K562 (cell line): ENCODE measurements at regions not wholly inside any gene's neighbourhood (a gene's known extent, or its start where the extent isn't known, plus 50 kb on each side); places are given as distances from the start of the nearest gene placed in this dataset.

Experiments
- ATAC-seq: fragments of 200-7000 bp; cut with Tn5 transposase; 3 replicates; pipeline ENCODE4 v1.9.1; 2020; ENCODE audit warnings: moderate library complexity
- BruUV-seq: library from RNA; stranded (reverse); fragments of 400-500 nt; replicated peaks from 2 replicates; lab custom pipeline; 2021; lab: Mats Ljungman, UMichigan
- CTCF ChIA-PET: fragments of 300-600 bp; formaldehyde crosslinking; extraction: SDS; loops from one replicate; lab custom pipeline; 2021; ENCODE audit warnings: low intra/inter-chr PET ratio; lab: Yijun Ruan, JAX
- POLR2A ChIA-PET: fragments of 300-600, 350-650 bp; sonication (Branson Sonifier 250); formaldehyde crosslinking; extraction: SDS; loops from one replicate; lab custom pipeline; 2021; ENCODE audit warnings: antibody characterized with exemption, inconsistent platforms; lab: Yijun Ruan, JAX
- DNase-seq, 4 experiments: peaks; one replicate each; pipeline versions ENCODE4 v3.0.0 to v3.0.0-alpha.2; 2011 to 2018; ENCODE audit warnings: low spot score in 3 of 4, mixed read lengths in 3 of 4; ENCODE audit errors: extremely low read depth in 1 of 4
- FAIRE-seq: peaks from 2 replicates; lab custom pipeline; 2011; peaks lifted over from hg19 to GRCh38; lab: Jason Lieb, UNC
- H2AFZ ChIP-seq: 2 replicates; pipeline ENCODE4 v1.6.0; 2011; ENCODE audit warnings: low read depth, low read length, control low read depth, inconsistent platforms
- H3K27ac ChIP-seq: fragments of 200-600 bp; 3 replicates; pipeline ENCODE4 v1.8.0; 2011; ENCODE audit warnings: low read depth, mild to moderate bottlenecking, control low read depth, inconsistent platforms, low read length, moderate library complexity, mixed read lengths; ENCODE audit errors: extremely low read depth
- H3K27me3 ChIP-seq, 2 experiments: fragments of 300-600 bp in 1 of 2; 2 replicates in 1 of 2; 3 replicates in 1 of 2; pipeline versions ENCODE4 v1.6.0 to v1.8.0; 2011; ENCODE audit warnings: inconsistent platforms in 2 of 2, low read length in 2 of 2, mild to moderate bottlenecking in 1 of 2, mixed read lengths in 1 of 2, moderate library complexity in 1 of 2; ENCODE audit not compliant: control insufficient read depth in 2 of 2, insufficient read depth in 2 of 2
- H3K36me3 ChIP-seq: fragments of 300-600 bp; 3 replicates; pipeline ENCODE4 v1.8.0; 2011; ENCODE audit warnings: mild to moderate bottlenecking, low read length, inconsistent platforms; ENCODE audit not compliant: control insufficient read depth, insufficient read depth
- H3K4me1 ChIP-seq, 2 experiments: fragments of 200-600 bp in 1 of 2; replicated peaks in 1 of 2; 2 replicates in 1 of 2; 3 replicates in 1 of 2; pipeline versions ENCODE4 v1.5.1 to v1.8.0; 2011; ENCODE audit warnings: inconsistent platforms in 2 of 2, low read length in 2 of 2, mild to moderate bottlenecking in 1 of 2, mixed read lengths in 1 of 2, moderate library complexity in 1 of 2; ENCODE audit not compliant: control insufficient read depth in 2 of 2, insufficient read depth in 2 of 2
- H3K4me2 ChIP-seq: 2 replicates; pipeline ENCODE4 v1.6.1; 2011; ENCODE audit warnings: low read length, control low read depth, inconsistent platforms, mixed read lengths; ENCODE audit not compliant: insufficient read depth
- H3K4me3 ChIP-seq: fragments of 200-600 bp; sonication (generic), shearing (Covaris generic); 2 replicates; pipeline ENCODE4 v1.5.1; 2016; ENCODE audit warnings: control low read depth, inconsistent platforms
- H3K79me2 ChIP-seq: fragments of 200-600 bp; 3 replicates; pipeline ENCODE4 v1.8.0; 2011; ENCODE audit warnings: low read length, inconsistent platforms; ENCODE audit not compliant: control insufficient read depth, insufficient read depth
- H3K9ac ChIP-seq, 2 experiments: 2 replicates each; pipeline versions ENCODE4 v1.6.0 to v1.6.1; 2011; ENCODE audit warnings: low read depth in 2 of 2, low read length in 2 of 2, control low read depth in 1 of 2, inconsistent platforms in 1 of 2, mild to moderate bottlenecking in 1 of 2, mixed read lengths in 1 of 2; ENCODE audit not compliant: insufficient read depth in 1 of 2
- H3K9me1 ChIP-seq: one replicate; pipeline ENCODE4 v1.6.0; 2011; ENCODE audit warnings: inconsistent platforms, mild to moderate bottlenecking, low read length, moderate library complexity; ENCODE audit not compliant: control insufficient read depth, insufficient read depth
- H3K9me3 ChIP-seq: replicated peaks from 2 replicates; pipeline ENCODE4 v1.5.1; 2011; ENCODE audit warnings: low read depth, low read length, inconsistent platforms; ENCODE audit not compliant: control insufficient read depth, insufficient read depth
- H4K20me1 ChIP-seq: replicated peaks from 2 replicates; pipeline ENCODE4 v1.6.1; 2011; ENCODE audit warnings: low read length, inconsistent platforms, mixed read lengths; ENCODE audit not compliant: control insufficient read depth, insufficient read depth
- ARHGAP35 ChIP-seq: fragments of 450-650 bp; IDR thresholded peaks from 2 replicates; pipeline ENCODE4 v1.6.1; 2018; ENCODE audit not compliant: partially characterized antibody
- C11orf30 ChIP-seq: fragments of 450-650 bp; IDR thresholded peaks from 2 replicates; pipeline ENCODE4 v1.6.1; 2016; ENCODE audit warnings: low read depth, mild to moderate bottlenecking
- CBX8 ChIP-seq: fragments of 200-600 bp; sonication (generic); IDR thresholded peaks from 2 replicates; pipeline ENCODE4 v1.6.1; 2012; ENCODE audit warnings: borderline replicate concordance, mixed run types, low read depth, mild to moderate bottlenecking, moderate library complexity, mixed read lengths, low read length, control low read depth, inconsistent platforms; ENCODE audit not compliant: poor library complexity, severe bottlenecking; ENCODE audit errors: extremely low read depth
- HDGF ChIP-seq: fragments of 450-650 bp; IDR thresholded peaks from 2 replicates; pipeline ENCODE4 v1.6.1; 2016
- HNRNPL ChIP-seq: fragments of 200-400 bp; formaldehyde crosslinking; IDR thresholded peaks from 2 replicates; pipeline ENCODE4 v1.6.1; 2017; ENCODE audit warnings: low read depth, mild to moderate bottlenecking, low read length
- KLF6 ChIP-seq: fragments of 250-450 bp; sonication (Bioruptor Pico); IDR thresholded peaks from 2 replicates; pipeline ENCODE4 v1.4.0; 2020; ENCODE audit warnings: mild to moderate bottlenecking, moderate library complexity, borderline replicate concordance
- MCM2 ChIP-seq: fragments of 450-650 bp; IDR thresholded peaks from 2 replicates; pipeline ENCODE4 v1.6.1; 2017; ENCODE audit warnings: low read depth, mild to moderate bottlenecking
- MTA3 ChIP-seq: fragments of 450-650 bp; formaldehyde crosslinking; IDR thresholded peaks from 2 replicates; pipeline ENCODE4 v1.6.1; 2017; ENCODE audit warnings: mild to moderate bottlenecking, borderline replicate concordance
- PRMT5 ChIP-seq: sonication (generic); formaldehyde crosslinking; IDR thresholded peaks from 2 replicates; pipeline ENCODE4 v1.5.0; 2020; ENCODE audit warnings: missing genetic modification reagents
- TCF7L2 ChIP-seq: fragments of 150-350 bp; IDR thresholded peaks from 2 replicates; pipeline ENCODE4 v1.6.1; 2016; ENCODE audit warnings: low read depth, mild to moderate bottlenecking, low read length, moderate library complexity
- TCFL5 ChIP-seq: fragments of 250-450 bp; sonication (Bioruptor Pico); conservative IDR thresholded peaks from 2 replicates; pipeline ENCODE4 v1.6.1; 2021; ENCODE audit warnings: mild to moderate bottlenecking, moderate library complexity, matching md5 sums
- ZC3H8 ChIP-seq: fragments of 450-650 bp; IDR thresholded peaks from 2 replicates; pipeline ENCODE4 v1.6.1; 2017
- WGBS: fragments of 100-300 bp; shearing (Covaris generic); methylation state at CpG from one replicate; pipeline ENCODE4 v1.1.6; 2016; ENCODE audit warnings: low coverage, mixed read lengths; ENCODE audit not compliant: insufficient coverage; ENCODE audit errors: missing lambda C conversion rate; 5-methylcytosine and 5-hydroxymethylcytosine counted together
- in situ Hi-C: fragments of 300-500 bp; cut with MboI; formaldehyde crosslinking; loops from 4 replicates; pipeline ENCODE4 v1.15.0; 2018; ENCODE audit warnings: inconsistent platforms, mixed read lengths
- intact Hi-C: fragments of 100-400 bp; cut with micrococcal nuclease; formaldehyde crosslinking; loops from 2 replicates; pipeline ENCODE4 v1.14.2; 2022
- TF ChIP-seq, protein P1 (sequence below): fragments of 450-650 bp; formaldehyde crosslinking; IDR thresholded peaks from 2 replicates; pipeline ENCODE4 v1.4.0; 2020; ENCODE audit warnings: mild to moderate bottlenecking
- TF ChIP-seq, protein P2 (sequence below): sonication (generic); formaldehyde crosslinking; IDR thresholded peaks from 2 replicates; pipeline ENCODE4 v1.9.0; 2022; ENCODE audit warnings: mild to moderate bottlenecking, missing genetic modification reagents
- TF ChIP-seq, protein P3 (sequence below): fragments of 250-450 bp; sonication (Bioruptor Pico); IDR thresholded peaks from 2 replicates; pipeline ENCODE4 v1.8.0; 2021; ENCODE audit warnings: borderline replicate concordance, mild to moderate bottlenecking, moderate library complexity; ENCODE audit not compliant: poor library complexity, severe bottlenecking

DNA sequence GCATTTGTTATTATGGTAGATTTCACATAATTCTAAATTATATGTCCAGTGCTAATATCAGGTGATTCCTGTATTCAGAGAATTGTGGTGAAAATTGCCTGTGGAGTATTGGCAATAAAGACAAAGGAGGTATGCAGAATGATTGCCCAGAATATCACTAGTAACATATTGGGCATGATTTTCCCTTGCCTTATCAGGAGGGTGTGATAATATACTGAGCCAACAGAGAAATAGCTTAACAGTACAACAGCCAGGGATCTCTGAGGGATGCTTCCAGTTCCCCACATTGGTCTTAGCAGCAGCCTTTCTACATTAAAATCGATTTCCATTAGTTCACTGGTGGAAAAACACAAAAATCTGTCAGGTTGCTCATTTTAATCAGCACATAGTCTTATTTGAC, 122.9 kb upstream of the COL3A1 start:
- no peak for ATAC-seq
- intact Hi-C loops: no loop called here
- Histone ChIP-seq H3K9me1 (no peaks in the 10 kb centered on the region), H3K27me3 (no peaks in the 10 kb centered on the region), H3K9me3 (no peaks in the 10 kb centered on the region), H2AFZ (no peak overlapping the region), H3K4me1 (no peaks in the 10 kb centered on the region)
- no peak for FAIRE-seq
- 0% methylated on average over 1 of the region's 1 CpG for WGBS
- no peak for TF ChIP-seq HDGF
- no peak for TF ChIP-seq C11orf30
- TF ChIP-seq TCFL5: no peak
- TF ChIP-seq, protein P1, sequence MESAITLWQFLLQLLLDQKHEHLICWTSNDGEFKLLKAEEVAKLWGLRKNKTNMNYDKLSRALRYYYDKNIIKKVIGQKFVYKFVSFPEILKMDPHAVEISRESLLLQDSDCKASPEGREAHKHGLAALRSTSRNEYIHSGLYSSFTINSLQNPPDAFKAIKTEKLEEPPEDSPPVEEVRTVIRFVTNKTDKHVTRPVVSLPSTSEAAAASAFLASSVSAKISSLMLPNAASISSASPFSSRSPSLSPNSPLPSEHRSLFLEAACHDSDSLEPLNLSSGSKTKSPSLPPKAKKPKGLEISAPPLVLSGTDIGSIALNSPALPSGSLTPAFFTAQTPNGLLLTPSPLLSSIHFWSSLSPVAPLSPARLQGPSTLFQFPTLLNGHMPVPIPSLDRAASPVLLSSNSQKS (CRISPR knock-in tag): no peak
- TF ChIP-seq, protein P2, sequence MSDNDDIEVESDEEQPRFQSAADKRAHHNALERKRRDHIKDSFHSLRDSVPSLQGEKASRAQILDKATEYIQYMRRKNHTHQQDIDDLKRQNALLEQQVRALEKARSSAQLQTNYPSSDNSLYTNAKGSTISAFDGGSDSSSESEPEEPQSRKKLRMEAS (CRISPR knock-in tag): no peak
- no peak for TF ChIP-seq ZC3H8
- TF ChIP-seq TCF7L2: no peak
- TF ChIP-seq HNRNPL: no peak
- TF ChIP-seq CBX8: no peak
- TF ChIP-seq ARHGAP35: no peak
- no peak for TF ChIP-seq PRMT5 (CRISPR knock-in tag)
- no peak for TF ChIP-seq KLF6 (CRISPR knock-in tag)
- TF ChIP-seq, protein P3, sequence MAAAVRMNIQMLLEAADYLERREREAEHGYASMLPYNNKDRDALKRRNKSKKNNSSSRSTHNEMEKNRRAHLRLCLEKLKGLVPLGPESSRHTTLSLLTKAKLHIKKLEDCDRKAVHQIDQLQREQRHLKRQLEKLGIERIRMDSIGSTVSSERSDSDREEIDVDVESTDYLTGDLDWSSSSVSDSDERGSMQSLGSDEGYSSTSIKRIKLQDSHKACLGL (CRISPR knock-in tag): no peak
- no peak for TF ChIP-seq MCM2
- no peak for TF ChIP-seq MTA3
- TF ChIP-seq, all 486 proteins: peak for 0
- Histone ChIP-seq H4K20me1 (no peaks in the 10 kb centered on the region), H3K79me2 (no peaks in the 10 kb centered on the region), H3K4me2 (no peak overlapping the region), H3K9ac (no peak overlapping the region), H3K4me3 (no peak overlapping the region), H3K36me3 (no peaks in the 10 kb centered on the region), H3K27ac (no peak overlapping the region)
- CTCF ChIA-PET: no interaction called here
- POLR2A ChIA-PET: no interaction called here
- no peak for DNase-seq
- in situ Hi-C loops: no loop called here
- BruUV-seq: no TSS peak
